IMR-90 (cell line): ENCODE measurements at regions not wholly inside any gene's neighbourhood (a gene's known extent, or its start where the extent isn't known, plus 50 kb on each side); places are given as distances from the start of the nearest gene placed in this dataset.

Experiments
- ATAC-seq: fragments of 200-7000 bp; cut with Tn5 transposase; 2 replicates; pipeline ENCODE4 v1.9.1; 2020; ENCODE audit warnings: low read depth, mild to moderate bottlenecking, moderate library complexity
- BruUV-seq: library from RNA; stranded (reverse); fragments of 400-500 nt; replicated peaks from 2 replicates; lab custom pipeline; 2021; lab: Mats Ljungman, UMichigan
- CTCF ChIA-PET: fragments of 300-600 bp; formaldehyde crosslinking; extraction: SDS; loops from one replicate; lab custom pipeline; 2021; ENCODE audit warnings: antibody characterized with exemption; lab: Yijun Ruan, JAX
- POLR2A ChIA-PET: fragments of 300-600 bp; sonication (Branson Sonifier 250); formaldehyde crosslinking; loops from one replicate; lab custom pipeline; 2022; ENCODE audit warnings: antibody characterized with exemption; ENCODE audit not compliant: unreplicated experiment; lab: Charles Lee
- DNase-seq: peaks from one replicate; pipeline ENCODE4 v3.0.0; 2013
- H2AFZ ChIP-seq: replicated peaks from 2 replicates; pipeline ENCODE3; 2013; ENCODE audit warnings: low read length, mild to moderate bottlenecking; ENCODE audit not compliant: poor library complexity
- H2AK5ac ChIP-seq: 2 replicates; pipeline ENCODE4 v1.6.1; 2013; ENCODE audit warnings: low read depth, low read length, inconsistent platforms
- H2AK9ac ChIP-seq: replicated peaks from 2 replicates; pipeline ENCODE3; 2013; ENCODE audit warnings: mild to moderate bottlenecking, low read depth, low read length, moderate library complexity; ENCODE audit not compliant: poor library complexity
- H2BK120ac ChIP-seq: 2 replicates; pipeline ENCODE4 v1.6.1; 2013; ENCODE audit warnings: low read depth, low read length, inconsistent platforms
- H2BK15ac ChIP-seq: 3 replicates; pipeline ENCODE4 v1.6.1; 2013; ENCODE audit warnings: low read depth, low read length, inconsistent platforms
- H2BK20ac ChIP-seq: 2 replicates; pipeline ENCODE4 v1.6.1; 2013; ENCODE audit warnings: low read depth, mild to moderate bottlenecking, inconsistent platforms, low read length, moderate library complexity
- H2BK5ac ChIP-seq: 2 replicates; pipeline ENCODE4 v1.6.1; 2013; ENCODE audit warnings: mild to moderate bottlenecking, low read depth, low read length, inconsistent platforms; ENCODE audit not compliant: poor library complexity, severe bottlenecking
- H3K14ac ChIP-seq: replicated peaks from 2 replicates; pipeline ENCODE4 v1.6.1; 2013; ENCODE audit warnings: low read depth, low read length, inconsistent platforms
- H3K18ac ChIP-seq: 2 replicates; pipeline ENCODE4 v1.6.1; 2013; ENCODE audit warnings: low read depth, low read length, control low read depth
- H3K23ac ChIP-seq: 2 replicates; pipeline ENCODE4 v1.6.1; 2013; ENCODE audit warnings: low read depth, low read length, inconsistent platforms
- H3K27ac ChIP-seq: 2 replicates; pipeline ENCODE4 v1.5.1; 2013; ENCODE audit warnings: mild to moderate bottlenecking, control low read depth, low read length; ENCODE audit not compliant: insufficient read depth
- H3K27me3 ChIP-seq: 2 replicates; pipeline ENCODE4 v1.6.1; 2013; ENCODE audit warnings: low read length; ENCODE audit not compliant: control insufficient read depth, insufficient read depth
- H3K36me3 ChIP-seq: 2 replicates; pipeline ENCODE4 v1.6.1; 2013; ENCODE audit warnings: low read length, mixed read lengths; ENCODE audit not compliant: control insufficient read depth, insufficient read depth
- H3K4ac ChIP-seq: 2 replicates; pipeline ENCODE4 v1.6.1; 2013; ENCODE audit warnings: low read depth, low read length, inconsistent platforms
- H3K4me1 ChIP-seq: 2 replicates; pipeline ENCODE4 v1.6.1; 2013; ENCODE audit warnings: low read length, mixed read lengths; ENCODE audit not compliant: control insufficient read depth, insufficient read depth
- H3K4me2 ChIP-seq: 2 replicates; pipeline ENCODE4 v1.6.1; 2013; ENCODE audit warnings: low read depth, mild to moderate bottlenecking, control low read depth, low read length, moderate library complexity
- H3K4me3 ChIP-seq: 2 replicates; pipeline ENCODE4 v1.5.1; 2013; ENCODE audit warnings: low read depth, mild to moderate bottlenecking, control low read depth, low read length, moderate library complexity; ENCODE audit not compliant: insufficient read depth
- H3K56ac ChIP-seq: 2 replicates; pipeline ENCODE4 v1.6.1; 2013; ENCODE audit warnings: low read length, inconsistent platforms; ENCODE audit not compliant: insufficient read depth; ENCODE audit errors: extremely low read depth
- H3K79me1 ChIP-seq, 2 experiments: 2 replicates each; pipeline ENCODE4 v1.6.1; 2013; ENCODE audit warnings: low read length in 2 of 2, inconsistent platforms in 1 of 2, low read depth in 1 of 2
- H3K9ac ChIP-seq: 2 replicates; pipeline ENCODE4 v1.6.1; 2013; ENCODE audit warnings: low read depth, low read length, control low read depth
- H3K9me1 ChIP-seq: 2 replicates; pipeline ENCODE4 v1.6.1; 2013; ENCODE audit warnings: low read length, inconsistent platforms; ENCODE audit not compliant: insufficient read depth
- H3K9me3 ChIP-seq: 2 replicates; pipeline ENCODE4 v1.6.1; 2013; ENCODE audit warnings: low read length; ENCODE audit not compliant: control insufficient read depth, insufficient read depth
- H4K20me1 ChIP-seq: 2 replicates; pipeline ENCODE4 v1.6.1; 2013; ENCODE audit warnings: low read length, inconsistent platforms; ENCODE audit not compliant: insufficient read depth
- H4K5ac ChIP-seq: 2 replicates; pipeline ENCODE4 v1.6.1; 2013; ENCODE audit warnings: mild to moderate bottlenecking, low read depth, low read length, control low read depth
- H4K8ac ChIP-seq, 2 experiments: 2 replicates each; pipeline ENCODE4 v1.6.1; 2013; ENCODE audit warnings: low read depth in 2 of 2, low read length in 2 of 2, control low read depth in 1 of 2, inconsistent platforms in 1 of 2
- H4K91ac ChIP-seq: 2 replicates; pipeline ENCODE4 v1.6.1; 2013; ENCODE audit warnings: low read depth, low read length, inconsistent platforms; ENCODE audit not compliant: insufficient read depth
- BHLHE40 ChIP-seq: fragments of 150-350 bp; IDR thresholded peaks from 2 replicates; pipeline ENCODE4 v1.6.1; 2016; ENCODE audit warnings: mild to moderate bottlenecking, low read depth, low read length
- CEBPB ChIP-seq: IDR thresholded peaks from 2 replicates; pipeline ENCODE4 v1.6.1; 2012; ENCODE audit warnings: low read depth, low read length, improper control_type of control experiment
- FOS ChIP-seq: fragments of 150-350 bp; IDR thresholded peaks from 2 replicates; pipeline ENCODE4 v1.6.1; 2016; ENCODE audit warnings: low read depth, low read length
- MAFK ChIP-seq: IDR thresholded peaks from 2 replicates; pipeline ENCODE4 v1.6.1; 2012; ENCODE audit warnings: low read depth, low read length, improper control_type of control experiment
- MAZ ChIP-seq: IDR thresholded peaks from 2 replicates; pipeline ENCODE4 v1.6.1; 2012; ENCODE audit warnings: low read depth, mild to moderate bottlenecking, low read length, improper control_type of control experiment, moderate library complexity, borderline replicate concordance
- MXI1 ChIP-seq: IDR thresholded peaks from 2 replicates; pipeline ENCODE4 v1.6.1; 2012; ENCODE audit warnings: low read depth, mild to moderate bottlenecking, low read length, moderate library complexity, borderline replicate concordance
- POLR2A ChIP-seq: IDR thresholded peaks from 2 replicates; pipeline ENCODE4 v1.6.1; 2012; ENCODE audit warnings: mild to moderate bottlenecking, low read depth, low read length
- RAD21 ChIP-seq: IDR thresholded peaks from 2 replicates; pipeline ENCODE4 v1.6.1; 2012; ENCODE audit warnings: low read length, improper control_type of control experiment
- RCOR1 ChIP-seq: IDR thresholded peaks from 2 replicates; pipeline ENCODE4 v1.6.1; 2012; ENCODE audit warnings: mild to moderate bottlenecking, low read length, improper control_type of control experiment; ENCODE audit not compliant: insufficient replicate concordance
- RFX5 ChIP-seq: IDR thresholded peaks from 2 replicates; pipeline ENCODE4 v1.8.0; 2012; ENCODE audit warnings: low read depth, mild to moderate bottlenecking, low read length, moderate library complexity
- SMC3 ChIP-seq: fragments of 150-350 bp; IDR thresholded peaks from 2 replicates; pipeline ENCODE4 v1.6.1; 2016; ENCODE audit warnings: low read depth, mild to moderate bottlenecking, antibody characterized with exemption, low read length, moderate library complexity
- WGBS, 2 experiments: methylation state at CpG; one replicate each; pipeline versions ENCODE4 v1.1.5 to v1.1.7; 2013; ENCODE audit warnings: missing lambda C conversion rate in 2 of 2; ENCODE audit not compliant: insufficient read length in 1 of 2; ENCODE audit errors: extremely low coverage in 2 of 2; 5-methylcytosine and 5-hydroxymethylcytosine counted together
- dilution Hi-C: fragments of 300-500 bp; cut with HindIII; formaldehyde crosslinking; loops from one replicate; pipeline ENCODE4 v1.14.3; 2018; ENCODE audit warnings: low sequenced_read_pairs; ENCODE audit not compliant: unreplicated experiment
- in situ Hi-C: fragments of 300-500 bp; cut with MboI; formaldehyde crosslinking; loops from 3 replicates; pipeline ENCODE4 v1.14.3; 2019; ENCODE audit warnings: low sequenced_read_pairs, inconsistent platforms, mixed read lengths
- intact Hi-C: fragments of 100-400 bp; cut with micrococcal nuclease; formaldehyde crosslinking; loops from 2 replicates; pipeline ENCODE4 v1.10.0; 2022
- TF ChIP-seq, protein P1 (sequence below): fragments of 150-350 bp; IDR thresholded peaks from 2 replicates; pipeline ENCODE4 v1.6.1; 2016; ENCODE audit warnings: low read depth, mild to moderate bottlenecking, low read length, moderate library complexity, borderline replicate concordance
- TF ChIP-seq, protein P2 (sequence below): fragments of 150-350 bp; IDR thresholded peaks from 2 replicates; pipeline ENCODE4 v1.6.1; 2017; ENCODE audit warnings: mild to moderate bottlenecking, antibody characterized with exemption, low read length, low read depth

DNA sequence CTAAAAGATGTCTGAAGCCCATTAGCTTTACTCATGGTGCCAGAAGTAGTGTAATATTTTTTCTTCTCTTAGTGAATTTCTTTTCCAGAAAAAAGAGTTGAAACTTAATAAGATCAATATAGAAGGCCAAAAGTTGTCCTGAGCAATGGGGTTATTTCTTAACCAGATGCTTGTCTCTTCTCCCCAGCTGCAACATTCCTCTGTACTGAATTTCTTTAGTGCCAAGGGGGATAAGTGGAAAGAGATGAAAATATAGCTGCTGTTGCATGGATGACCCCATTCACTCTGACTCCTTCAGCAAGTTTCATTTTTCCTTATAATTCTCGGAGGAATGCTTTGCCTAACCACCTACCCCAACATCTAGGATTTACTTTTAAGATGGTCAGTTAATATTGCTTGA, 675.0 kb downstream of the USP25 start:
- DNase-seq, result no peak
- H2AK5ac ChIP-seq, result no peak overlapping the region
- H3K9ac ChIP-seq, result no peak overlapping the region
- H4K20me1 ChIP-seq, result no peaks in the 10 kb centered on the region
- BruUV-seq, result no TSS peak
- H3K36me3 ChIP-seq, result no peaks in the 10 kb centered on the region
- no peak overlapping the region for H3K14ac ChIP-seq
- H3K56ac ChIP-seq, result no peak overlapping the region
- no peak overlapping the region for H2AK9ac ChIP-seq
- H3K27me3 ChIP-seq, result no peaks in the 10 kb centered on the region
- H3K4me2 ChIP-seq, result no peak overlapping the region
- H3K4me3 ChIP-seq, result no peak overlapping the region
- dilution Hi-C loops, result no loop called here
- no peak overlapping the region for H3K27ac ChIP-seq
- WGBS, 2 experiments, result no CpG with 5 or more reads among the region's 1 CpG
- H3K23ac ChIP-seq, result no peak overlapping the region
- H3K9me3 ChIP-seq, result no peaks in the 10 kb centered on the region
- H3K4me1 ChIP-seq, result no peaks in the 10 kb centered on the region
- no peaks in the 10 kb centered on the region for H3K9me1 ChIP-seq
- H2AFZ ChIP-seq, result no peak overlapping the region
- in situ Hi-C loops, result no loop called here
- no peaks in the 10 kb centered on the region for H3K79me1 ChIP-seq
- H2BK5ac ChIP-seq, result no peak overlapping the region
- H3K4ac ChIP-seq, result no peak overlapping the region
- intact Hi-C loops, result no loop called here
- H2BK15ac ChIP-seq, result no peak overlapping the region
- H2BK20ac ChIP-seq, result no peak overlapping the region
- no peak overlapping the region for H4K91ac ChIP-seq
- no peak overlapping the region for H4K5ac ChIP-seq
- H4K8ac ChIP-seq, result no peak overlapping the region
- ATAC-seq, result no peak
- TF ChIP-seq FOS, result no peak
- no peak for TF ChIP-seq SMC3
- no peak for TF ChIP-seq MAZ
- no peak for TF ChIP-seq MAFK
- TF ChIP-seq RAD21, result no peak
- no peak for TF ChIP-seq RCOR1
- TF ChIP-seq MXI1, result no peak
- no peak for TF ChIP-seq RFX5
- TF ChIP-seq, protein P1, sequence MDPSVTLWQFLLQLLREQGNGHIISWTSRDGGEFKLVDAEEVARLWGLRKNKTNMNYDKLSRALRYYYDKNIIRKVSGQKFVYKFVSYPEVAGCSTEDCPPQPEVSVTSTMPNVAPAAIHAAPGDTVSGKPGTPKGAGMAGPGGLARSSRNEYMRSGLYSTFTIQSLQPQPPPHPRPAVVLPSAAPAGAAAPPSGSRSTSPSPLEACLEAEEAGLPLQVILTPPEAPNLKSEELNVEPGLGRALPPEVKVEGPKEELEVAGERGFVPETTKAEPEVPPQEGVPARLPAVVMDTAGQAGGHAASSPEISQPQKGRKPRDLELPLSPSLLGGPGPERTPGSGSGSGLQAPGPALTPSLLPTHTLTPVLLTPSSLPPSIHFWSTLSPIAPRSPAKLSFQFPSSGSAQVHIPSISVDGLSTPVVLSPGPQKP, result no peak
- TF ChIP-seq, protein P2, sequence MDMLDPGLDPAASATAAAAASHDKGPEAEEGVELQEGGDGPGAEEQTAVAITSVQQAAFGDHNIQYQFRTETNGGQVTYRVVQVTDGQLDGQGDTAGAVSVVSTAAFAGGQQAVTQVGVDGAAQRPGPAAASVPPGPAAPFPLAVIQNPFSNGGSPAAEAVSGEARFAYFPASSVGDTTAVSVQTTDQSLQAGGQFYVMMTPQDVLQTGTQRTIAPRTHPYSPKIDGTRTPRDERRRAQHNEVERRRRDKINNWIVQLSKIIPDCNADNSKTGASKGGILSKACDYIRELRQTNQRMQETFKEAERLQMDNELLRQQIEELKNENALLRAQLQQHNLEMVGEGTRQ, result no peak
- no peak for TF ChIP-seq CEBPB
- TF ChIP-seq BHLHE40, result no peak
- no peak for TF ChIP-seq POLR2A
- ChIA-PET POLR2A (no interaction called here), CTCF (no interaction called here)
- H2BK120ac ChIP-seq, result no peak overlapping the region
- no peak overlapping the region for H3K18ac ChIP-seq
